Stomach (tissue), 8 donors: ENCODE measurements at regions not wholly inside any gene's neighbourhood (a gene's known extent, or its start where the extent isn't known, plus 50 kb on each side); places are given as distances from the start of the nearest gene placed in this dataset.

Experiments used
- DNase-seq, 2 donors: peaks; one replicate each; pipeline versions ENCODE4 v3.0.0 to v3.0.0-alpha.2; 2013 to 2019
- H3K27ac ChIP-seq, 5 donors: fragments of 200-600 bp in 4 of 5; sonication (generic) in 4 of 5; one replicate each; pipeline ENCODE4 v1.5.1; 2013 to 2019; ENCODE audit warnings: mild to moderate bottlenecking in 1 of 5, moderate library complexity in 1 of 5
- H3K27me3 ChIP-seq, 3 donors: fragments of 200-600 bp; sonication (generic); one replicate each; pipeline ENCODE4 v1.5.1; 2017 to 2019; ENCODE audit warnings: mixed run types in 1 of 3
- H3K36me3 ChIP-seq, 4 donors: fragments of 200-600 bp; sonication (generic); 1 replicate in 3 of 4; 2 replicates in 1 of 4; pipeline ENCODE4 v1.5.1; 2016 to 2019
- H3K4me1 ChIP-seq, 4 donors: fragments of 200-600 bp; sonication (generic); one replicate each; pipeline ENCODE4 v1.5.1; 2016 to 2019
- H3K4me3 ChIP-seq, 4 donors: fragments of 200-600 bp; sonication (generic) in 3 of 4; one replicate each; pipeline ENCODE4 v1.5.1; 2016 to 2019; ENCODE audit warnings: mild to moderate bottlenecking in 1 of 4
- H3K9me3 ChIP-seq, 4 donors: fragments of 200-600 bp; sonication (generic); one replicate each; pipeline ENCODE4 v1.5.1; 2016 to 2019
- EP300 ChIP-seq: sonication (generic); formaldehyde crosslinking; IDR thresholded peaks from one replicate; pipeline ENCODE4 v1.6.1; 2017; ENCODE audit warnings: antibody characterized with exemption
- POLR2A ChIP-seq, 4 donors: fragments of 450-650 bp; IDR thresholded peaks; one replicate each; pipeline ENCODE4 v1.6.1; 2016; ENCODE audit warnings: antibody characterized with exemption in 4 of 4, control low read depth in 2 of 4, mild to moderate bottlenecking in 1 of 4, moderate library complexity in 1 of 4
- POLR2AphosphoS5 ChIP-seq, 3 donors: sonication (generic); formaldehyde crosslinking; IDR thresholded peaks; one replicate each; pipeline ENCODE4 v1.6.1; 2016; ENCODE audit warnings: antibody characterized with exemption in 3 of 3
- WGBS, 5 donors: extraction: QIAGEN DNeasy Blood & Tissue Kit in 3 of 5; methylation state at CpG; one replicate each; pipeline versions ENCODE4 v1.1.5 to v1.1.7; 2013 to 2018; 5-methylcytosine and 5-hydroxymethylcytosine counted together
- intact Hi-C: fragments of 100-400 bp; cut with DNase I; formaldehyde crosslinking; loops from one replicate; pipeline ENCODE4 v1.15.1; 2023; ENCODE audit warnings: low total_unique reads
- TF ChIP-seq, protein P1 (sequence below), 7 experiments: fragments of 450-650 bp in 4 of 7; fragments of 200-600 bp in 3 of 7; sonication (generic) in 3 of 7; IDR thresholded peaks; one replicate each; pipeline ENCODE4 v1.5.1; 2016 to 2019; ENCODE audit warnings: antibody characterized with exemption in 7 of 7, control low read depth in 2 of 7, mild to moderate bottlenecking in 1 of 7
- donor health status: healthy with polysubstance abuse.
- donor health status: Bipolar disorder and iron deficiency.
- donor health status: healthy.

DNA sequence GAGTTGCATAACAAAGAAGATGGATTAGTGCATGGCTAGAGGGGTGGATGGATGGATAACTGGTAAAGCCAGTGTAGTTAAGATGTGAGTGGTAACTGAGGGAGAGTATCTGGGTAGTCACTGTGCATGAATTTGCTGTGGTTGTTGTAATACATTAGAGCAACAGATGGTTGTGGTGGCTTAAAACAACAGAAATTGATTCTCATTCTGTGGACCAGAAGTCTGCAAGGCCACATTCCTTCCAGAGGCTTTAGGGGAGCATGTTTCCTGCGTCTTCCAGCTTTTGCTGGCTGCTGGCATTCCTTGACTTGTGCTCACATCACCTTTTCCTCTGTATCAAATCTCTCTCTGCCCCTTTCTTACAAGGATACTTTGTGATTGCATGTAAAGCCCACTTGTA, 155.4 kb downstream of the ASB1 start:
- Histone ChIP-seq H3K4me3 (no peak overlapping the region), H3K27ac (no peak overlapping the region), H3K36me3 (no peaks in the 10 kb centered on the region), H3K27me3 (peaks cover 0 to 7% (median 0%) of the 10 kb centered on the region in 3 donors), H3K9me3 (peaks cover 0 to 2% (median 0%) of the 10 kb centered on the region in 4 donors), H3K4me1 (no peaks in the 10 kb centered on the region)
- 69 to 93% (median 79%) methylated on average over 1 of the region's 1 CpG for WGBS, 5 donors
- intact Hi-C loops: no loop called here
- DNase-seq: no peak
- TF ChIP-seq, protein P1, sequence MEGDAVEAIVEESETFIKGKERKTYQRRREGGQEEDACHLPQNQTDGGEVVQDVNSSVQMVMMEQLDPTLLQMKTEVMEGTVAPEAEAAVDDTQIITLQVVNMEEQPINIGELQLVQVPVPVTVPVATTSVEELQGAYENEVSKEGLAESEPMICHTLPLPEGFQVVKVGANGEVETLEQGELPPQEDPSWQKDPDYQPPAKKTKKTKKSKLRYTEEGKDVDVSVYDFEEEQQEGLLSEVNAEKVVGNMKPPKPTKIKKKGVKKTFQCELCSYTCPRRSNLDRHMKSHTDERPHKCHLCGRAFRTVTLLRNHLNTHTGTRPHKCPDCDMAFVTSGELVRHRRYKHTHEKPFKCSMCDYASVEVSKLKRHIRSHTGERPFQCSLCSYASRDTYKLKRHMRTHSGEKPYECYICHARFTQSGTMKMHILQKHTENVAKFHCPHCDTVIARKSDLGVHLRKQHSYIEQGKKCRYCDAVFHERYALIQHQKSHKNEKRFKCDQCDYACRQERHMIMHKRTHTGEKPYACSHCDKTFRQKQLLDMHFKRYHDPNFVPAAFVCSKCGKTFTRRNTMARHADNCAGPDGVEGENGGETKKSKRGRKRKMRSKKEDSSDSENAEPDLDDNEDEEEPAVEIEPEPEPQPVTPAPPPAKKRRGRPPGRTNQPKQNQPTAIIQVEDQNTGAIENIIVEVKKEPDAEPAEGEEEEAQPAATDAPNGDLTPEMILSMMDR (IDR thresholded peaks at IDR 0.05): no peak
- no peak for TF ChIP-seq EP300
- no peak for TF ChIP-seq POLR2AphosphoS5 (IDR thresholded peaks at IDR 0.05)
- no peak for TF ChIP-seq POLR2A (IDR thresholded peaks at IDR 0.05)

DNA sequence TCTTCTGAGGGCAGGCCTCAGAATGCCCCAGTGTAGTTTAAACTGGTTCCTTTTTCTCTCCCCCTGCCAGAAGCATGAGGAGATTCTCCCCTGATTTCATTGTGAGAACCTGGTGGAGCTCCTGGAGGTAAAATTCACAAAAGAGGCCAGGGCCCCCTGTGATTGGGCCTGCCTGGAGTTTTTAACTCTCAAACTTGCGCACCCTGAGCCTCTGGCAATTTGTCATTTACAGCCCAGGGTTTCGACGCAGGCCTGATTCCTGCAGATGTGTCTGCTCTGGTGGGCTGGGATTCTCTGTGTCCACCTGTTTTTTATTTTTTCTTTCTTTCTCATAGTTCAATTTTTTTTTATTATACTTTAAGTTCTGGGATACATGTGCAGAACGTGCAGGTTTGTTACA, 157.9 kb downstream of the ASB1 start:
- Histone ChIP-seq H3K36me3 (no peaks in the 10 kb centered on the region), H3K4me3 (no peak overlapping the region), H3K9me3 (no peaks in the 10 kb centered on the region), H3K27ac (no peak overlapping the region), H3K27me3 (peaks cover 0 to 7% (median 0%) of the 10 kb centered on the region in 3 donors), H3K4me1 (no peaks in the 10 kb centered on the region)
- TF ChIP-seq POLR2A (IDR thresholded peaks at IDR 0.05): no peak
- 86 to 94% (median 93%) methylated on average over 4 of the region's 4 CpGs for WGBS, 5 donors
- intact Hi-C loops: no loop called here
- no peak for DNase-seq

DNA sequence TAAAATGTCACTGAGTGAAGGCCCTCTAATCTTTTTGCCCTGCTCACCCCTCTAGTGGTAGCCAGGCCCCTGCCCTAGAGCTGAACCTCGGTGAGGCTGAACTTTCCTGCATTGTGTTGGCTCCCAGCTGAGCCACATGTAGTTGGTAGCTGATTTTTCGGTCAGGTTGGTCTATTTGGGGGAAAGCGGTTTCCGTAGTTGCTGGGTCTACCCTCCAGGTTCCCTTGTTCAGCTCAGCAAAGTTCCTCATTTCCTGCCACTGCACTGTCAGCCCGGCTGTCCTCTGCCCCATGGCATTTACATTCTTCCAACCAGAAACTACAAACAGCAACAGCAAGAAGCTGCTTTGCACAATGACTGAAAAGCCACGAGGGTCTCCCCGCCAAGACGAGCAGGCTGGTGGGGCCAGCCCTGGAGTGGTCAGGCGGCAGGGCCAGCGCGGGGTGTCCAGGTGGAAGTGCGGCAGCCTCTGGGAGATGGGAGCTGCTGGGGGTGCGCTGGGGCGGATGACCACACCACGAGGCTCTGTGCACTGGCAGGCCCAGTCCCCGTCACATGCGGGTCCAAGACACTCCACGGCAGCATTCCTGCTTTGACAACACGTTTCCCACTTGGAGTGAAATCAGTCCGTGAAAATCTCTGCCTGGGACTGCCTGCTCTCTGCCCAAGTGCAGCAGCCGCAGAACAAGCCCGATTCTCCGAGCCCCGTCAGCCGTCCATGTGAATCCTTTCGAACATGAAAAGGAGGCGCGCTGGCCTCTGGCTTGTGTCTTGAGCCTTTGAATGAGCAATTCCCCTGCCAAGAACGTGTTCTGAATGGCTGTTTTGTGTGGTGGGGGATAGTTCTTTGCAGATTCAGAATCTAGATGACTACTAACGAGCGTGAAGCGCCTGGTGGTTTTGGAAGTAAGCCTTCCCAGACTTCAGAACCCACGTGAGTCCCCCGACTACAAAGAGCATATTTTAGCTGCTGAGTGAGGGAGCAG, 159.4 kb downstream of the ASB1 start:
- H3K4me1 ChIP-seq: no peaks in the 10 kb centered on the region
- peak; percentile 22 to 73 for DNase-seq
- no peak overlapping the region for H3K4me3 ChIP-seq
- H3K36me3 ChIP-seq: no peaks in the 10 kb centered on the region
- TF ChIP-seq EP300 (no peak), POLR2A (IDR thresholded peaks at IDR 0.05) (no peak), POLR2AphosphoS5 (IDR thresholded peaks at IDR 0.05) (no peak)
- TF ChIP-seq, protein P1 (IDR thresholded peaks at IDR 0.05): no peak
- intact Hi-C loops: no loop called here
- 78 to 83% (median 81%) methylated on average over 29 to 34 of the region's 34 CpGs for WGBS, 5 donors
- no peak overlapping the region for H3K27ac ChIP-seq
- H3K9me3 ChIP-seq: no peaks in the 10 kb centered on the region
- no peaks in the 10 kb centered on the region for H3K27me3 ChIP-seq

DNA sequence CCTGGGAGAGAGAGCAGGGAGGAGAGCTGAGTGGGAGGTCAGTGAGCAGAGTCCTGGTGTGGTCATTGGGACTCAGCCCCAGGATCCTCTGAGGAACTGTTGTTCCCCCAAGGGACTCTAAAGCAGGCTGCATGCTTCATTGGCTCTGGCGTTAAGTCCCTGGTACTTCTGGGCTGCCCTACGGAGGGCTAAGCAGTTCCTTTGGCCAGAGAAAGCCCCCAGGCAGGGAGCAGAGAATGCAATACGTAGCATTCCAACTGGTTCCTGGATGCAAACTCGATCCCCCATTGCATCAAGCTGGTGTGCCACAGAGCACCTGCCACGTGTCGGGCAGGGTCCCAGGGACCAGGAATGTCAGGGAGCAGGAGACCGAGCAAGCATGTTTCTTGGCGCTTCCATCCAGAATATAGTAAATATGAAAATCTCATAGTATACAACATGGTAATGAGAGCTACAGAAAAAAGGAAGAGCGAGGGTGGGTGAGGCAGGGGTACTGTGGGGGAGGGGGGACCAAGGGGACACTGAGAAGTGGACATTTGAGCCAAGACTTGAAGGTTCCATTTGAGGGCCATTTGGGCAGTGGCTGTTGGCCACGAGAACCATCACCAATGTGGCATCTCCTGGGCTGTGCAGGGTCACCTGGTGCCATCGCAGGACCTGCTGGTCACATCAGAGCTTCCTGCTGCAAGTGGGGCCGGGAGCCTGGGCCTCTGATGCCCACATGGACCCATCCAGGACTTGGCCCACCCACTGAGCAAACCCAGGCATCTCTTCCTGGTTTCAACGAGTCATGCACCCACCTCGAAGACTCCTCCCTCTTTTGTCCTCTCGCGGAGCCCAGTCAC, 160.4 kb downstream of the ASB1 start:
- no peaks in the 10 kb centered on the region for H3K4me1 ChIP-seq
- no peaks in the 10 kb centered on the region for H3K36me3 ChIP-seq
- 74 to 88% (median 85%) methylated on average over 16 of the region's 16 CpGs for WGBS, 5 donors
- peak in 1 of 2 donors; percentile 18 for DNase-seq
- TF ChIP-seq POLR2A (IDR thresholded peaks at IDR 0.05) (no peak), POLR2AphosphoS5 (IDR thresholded peaks at IDR 0.05) (no peak), EP300 (no peak)
- TF ChIP-seq, protein P1 (IDR thresholded peaks at IDR 0.05): no peak
- no peak overlapping the region for H3K4me3 ChIP-seq
- no peaks in the 10 kb centered on the region for H3K27me3 ChIP-seq
- no peak overlapping the region for H3K27ac ChIP-seq
- intact Hi-C loops: no loop called here
- H3K9me3 ChIP-seq: no peaks in the 10 kb centered on the region
